GM21786 (cell line): ENCODE measurements at regions not wholly inside any gene's neighbourhood (a gene's known extent, or its start where the extent isn't known, plus 50 kb on each side); places are given as distances from the start of the nearest gene placed in this dataset.

Experiments
- ATAC-seq: cut with Tn5 transposase; IDR thresholded peaks from one replicate; pipeline ENCODE4 v1.9.1; 2021; ENCODE audit not compliant: unreplicated experiment

DNA sequence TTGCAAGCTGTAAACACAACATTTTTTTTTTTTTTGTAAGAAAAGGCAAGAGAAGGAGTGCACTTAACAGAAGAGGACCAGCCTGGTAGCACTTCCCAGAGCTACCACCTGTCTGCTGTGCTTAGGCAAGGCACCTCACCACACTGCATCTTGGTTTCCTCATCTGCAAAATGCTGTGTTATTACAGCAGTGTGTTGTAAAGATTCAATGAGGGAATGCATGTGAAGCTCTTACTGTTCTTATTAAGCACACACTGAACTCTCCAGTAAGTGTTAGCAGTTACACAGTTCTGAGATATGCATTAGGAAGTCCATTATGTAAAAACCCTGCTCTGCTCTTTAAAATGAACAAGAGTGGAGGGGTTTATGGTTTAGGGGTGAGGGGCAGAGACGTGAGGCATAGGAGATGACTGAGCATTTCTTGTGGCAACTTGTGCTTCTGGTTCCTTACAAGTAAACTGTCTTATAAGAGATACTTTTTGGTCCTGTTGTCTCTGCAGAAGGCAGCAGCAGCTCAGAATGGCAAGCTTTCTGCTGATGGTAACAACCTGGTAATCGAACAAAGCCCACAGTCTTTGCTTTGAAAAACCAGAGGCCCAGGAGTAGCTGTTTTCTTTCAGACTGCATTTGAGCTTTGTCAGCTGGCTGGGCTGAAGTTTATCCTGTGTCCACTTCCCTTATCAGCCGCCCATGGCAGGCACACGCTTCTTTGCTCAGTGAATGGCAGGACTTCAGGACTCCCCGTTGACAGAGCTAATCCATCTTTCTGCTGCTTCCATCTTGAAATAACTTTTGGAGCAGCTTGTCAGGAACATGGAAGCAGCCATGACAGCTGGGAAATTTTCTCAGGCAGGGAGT, 98.8 kb upstream of the BMPER start:
- ATAC-seq: no peak

DNA sequence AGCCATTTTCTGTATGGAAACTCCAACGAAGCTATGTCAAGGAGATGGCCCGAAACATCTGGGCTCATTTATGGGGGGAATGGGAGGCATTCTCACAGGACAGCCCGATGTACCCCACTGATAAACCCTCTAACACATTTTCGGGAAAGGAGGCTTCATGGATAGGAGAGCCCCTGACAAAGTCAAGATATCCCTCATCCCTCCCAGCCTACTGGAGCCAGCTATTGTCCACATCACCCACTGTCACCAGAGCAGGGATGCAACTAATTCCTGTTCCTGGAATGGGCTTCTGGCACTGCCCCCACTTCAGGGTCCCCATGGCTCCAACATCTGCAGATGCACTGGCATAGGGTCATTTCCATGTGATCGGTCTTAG, 98.2 kb upstream of the BMPER start:
- no peak for ATAC-seq

DNA sequence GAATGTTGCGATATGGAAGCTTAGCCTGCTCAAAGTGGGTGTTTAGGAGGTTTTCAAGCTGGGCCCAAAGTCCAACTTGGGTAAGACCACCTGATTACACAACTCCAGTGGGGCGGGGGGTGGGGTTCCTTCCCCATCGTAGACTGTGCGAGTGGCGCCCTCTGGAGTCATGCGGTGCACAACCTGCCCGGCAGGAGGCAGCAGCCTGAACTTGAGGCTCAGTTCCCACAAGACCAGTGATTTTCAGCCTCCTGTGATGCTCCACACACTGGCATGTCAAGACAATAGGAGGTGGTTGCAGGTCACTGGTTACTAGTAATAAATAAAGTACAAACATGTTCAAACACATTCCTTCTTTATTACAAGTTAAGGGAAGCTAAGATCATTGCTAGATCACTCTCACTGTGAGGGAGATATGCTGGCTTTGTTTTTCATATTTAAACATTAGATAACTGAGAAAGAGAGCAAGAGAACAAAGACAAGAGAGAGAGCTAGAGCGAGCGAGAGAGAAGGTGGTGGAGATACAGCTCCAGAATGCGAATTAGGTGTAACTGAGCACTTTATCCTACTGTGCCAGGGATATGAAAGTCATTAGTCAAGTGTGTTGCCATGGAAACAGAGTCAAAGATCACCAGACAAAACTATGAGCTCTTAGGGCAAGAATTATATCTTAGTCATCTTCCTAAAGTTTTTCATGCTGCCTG, 97.4 kb upstream of the BMPER start:
- no peak for ATAC-seq

DNA sequence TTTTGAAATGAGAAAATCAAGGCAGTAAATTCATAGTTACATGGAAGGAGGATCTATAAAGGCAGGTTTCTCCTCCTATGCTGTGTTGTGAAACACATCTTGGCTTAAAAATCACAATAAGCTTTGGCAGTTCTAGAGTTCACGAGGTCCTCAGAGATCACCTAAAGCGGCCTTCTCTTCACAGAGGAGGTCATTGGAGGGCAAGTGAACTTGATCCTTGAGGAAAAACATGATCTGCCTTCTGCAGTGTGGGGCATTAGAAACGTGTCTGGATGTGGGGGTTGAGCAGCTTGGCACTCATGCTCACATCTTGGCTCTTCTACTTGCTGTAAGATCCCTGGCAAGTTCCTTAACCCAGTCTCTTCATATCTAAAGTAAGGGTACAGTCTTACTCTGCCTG, 96.1 kb upstream of the BMPER start:
- no peak for ATAC-seq

- no peak for ATAC-seq
Observed at GRCh38 chr7:33810356-33810755, 95.0 kb upstream of the BMPER start.

- no peak for ATAC-seq
Observed at GRCh38 chr7:33813331-33813730, 92.0 kb upstream of the BMPER start.

- no peak for ATAC-seq
Observed at GRCh38 chr7:33814400-33814799, 90.9 kb upstream of the BMPER start.

GRCh38 chr7:33814936-33815335, 90.4 kb upstream of the BMPER start:
- ATAC-seq: no peak

GRCh38 chr7:33815336-33815735, 90.0 kb upstream of the BMPER start:
- no peak for ATAC-seq

DNA sequence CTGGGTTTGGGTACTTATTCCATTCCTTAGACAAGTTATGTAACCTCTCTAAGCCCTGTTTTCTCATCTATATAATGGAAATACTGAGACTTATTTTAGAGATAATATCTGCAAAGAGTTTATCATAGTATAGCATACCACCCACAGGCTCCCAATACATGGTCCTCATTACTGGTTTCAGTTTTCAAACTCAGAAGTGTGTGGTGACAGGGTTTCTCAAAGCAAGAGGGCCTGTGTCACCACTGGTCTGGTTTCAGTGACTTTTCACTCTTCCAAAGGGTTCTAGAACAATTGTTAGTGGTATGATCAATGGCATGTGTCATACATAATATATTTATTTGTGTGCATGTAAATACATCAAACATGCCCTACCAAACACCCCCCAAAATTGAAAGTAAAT, 89.2 kb upstream of the BMPER start:
- ATAC-seq: no peak

DNA sequence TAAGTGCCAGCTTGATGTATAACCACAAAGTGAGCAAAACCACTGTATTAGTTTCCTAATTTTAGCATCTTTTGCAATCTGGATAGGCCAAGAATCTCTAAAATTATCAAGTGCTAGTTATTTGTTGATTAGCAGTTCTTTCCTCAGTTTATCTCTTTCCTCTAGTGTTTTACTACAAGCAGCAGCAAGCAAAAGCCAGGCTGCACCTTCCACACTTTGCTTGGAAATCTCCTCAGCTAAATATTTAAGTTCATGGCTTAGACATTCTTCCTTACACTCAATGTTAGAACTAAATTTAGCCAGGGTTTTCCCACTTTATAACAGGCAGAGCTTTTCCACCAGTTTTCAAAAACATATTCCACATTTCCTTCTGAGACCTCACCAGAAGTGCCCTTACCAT, 85.7 kb upstream of the BMPER start:
- no peak for ATAC-seq

GRCh38 chr7:33820206-33820605, 85.1 kb upstream of the BMPER start:
- ATAC-seq: no peak

- ATAC-seq: no peak
Observed at GRCh38 chr7:33821970-33822369, 83.4 kb upstream of the BMPER start.

GRCh38 chr7:33823913-33824312, 81.4 kb upstream of the BMPER start:
- no peak for ATAC-seq

GRCh38 chr7:33824911-33825459, 80.4 kb upstream of the BMPER start:
- ATAC-seq: no peak

GRCh38 chr7:33825644-33826043, 79.7 kb upstream of the BMPER start:
- no peak for ATAC-seq

- no peak for ATAC-seq
Observed at GRCh38 chr7:33829536-33829935, 75.8 kb upstream of the BMPER start.

DNA sequence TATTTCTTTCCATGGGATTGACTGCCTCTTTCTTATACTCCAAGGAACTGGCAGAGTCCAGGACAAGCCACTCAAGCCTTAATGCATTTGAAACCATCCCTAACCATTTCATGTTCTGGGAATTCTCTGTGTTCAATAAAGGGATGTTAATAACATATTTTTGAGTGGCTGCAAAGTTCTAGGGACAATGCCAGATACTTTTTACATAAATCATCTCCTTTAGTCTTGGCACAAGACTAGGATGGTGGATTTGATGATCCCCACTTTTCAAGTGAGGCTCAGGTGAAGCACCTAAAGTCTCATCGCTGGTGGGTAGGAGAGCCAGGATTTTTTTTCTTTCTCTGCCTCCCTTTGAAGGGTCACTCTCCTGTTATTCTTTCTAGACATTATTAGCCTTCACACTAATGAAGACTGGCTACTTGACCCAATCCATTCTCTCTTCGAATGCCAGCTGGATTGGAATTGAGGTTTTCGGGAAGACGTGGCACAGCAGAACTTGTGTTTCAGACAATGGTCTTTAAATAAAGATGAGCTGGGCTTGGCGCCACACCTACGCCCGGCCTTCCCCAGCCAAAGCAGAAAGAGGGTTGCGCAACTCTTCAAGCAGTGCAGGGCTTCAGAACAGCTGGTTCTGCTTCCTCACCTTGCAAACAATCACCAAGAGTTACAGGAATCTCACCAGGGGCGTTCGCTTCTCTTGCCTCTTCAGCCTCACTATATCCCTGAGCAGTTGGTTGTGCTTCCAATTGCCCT, 73.8 kb upstream of the BMPER start:
- ATAC-seq: no peak

DNA sequence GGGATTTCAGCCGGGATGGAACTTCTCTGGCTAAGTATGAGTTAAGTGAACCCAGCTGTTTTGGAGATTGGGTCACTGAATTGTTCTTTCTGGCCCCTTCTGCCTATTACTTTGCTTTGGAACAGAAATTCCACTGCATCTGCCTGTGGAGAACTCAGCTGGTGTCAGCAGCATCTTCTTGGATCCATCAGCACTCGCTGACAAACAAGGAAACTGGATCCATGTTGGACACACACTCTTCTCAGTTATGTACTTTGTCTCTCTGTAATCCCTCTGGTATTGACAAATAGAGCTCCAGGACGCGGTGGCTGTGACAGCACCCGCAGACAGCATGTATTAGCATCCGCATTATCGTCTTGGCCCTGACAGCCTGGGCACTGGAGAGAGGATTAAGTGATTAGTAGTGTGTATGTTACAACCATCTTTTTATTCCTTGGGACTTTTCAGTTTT, 73.0 kb upstream of the BMPER start:
- no peak for ATAC-seq

DNA sequence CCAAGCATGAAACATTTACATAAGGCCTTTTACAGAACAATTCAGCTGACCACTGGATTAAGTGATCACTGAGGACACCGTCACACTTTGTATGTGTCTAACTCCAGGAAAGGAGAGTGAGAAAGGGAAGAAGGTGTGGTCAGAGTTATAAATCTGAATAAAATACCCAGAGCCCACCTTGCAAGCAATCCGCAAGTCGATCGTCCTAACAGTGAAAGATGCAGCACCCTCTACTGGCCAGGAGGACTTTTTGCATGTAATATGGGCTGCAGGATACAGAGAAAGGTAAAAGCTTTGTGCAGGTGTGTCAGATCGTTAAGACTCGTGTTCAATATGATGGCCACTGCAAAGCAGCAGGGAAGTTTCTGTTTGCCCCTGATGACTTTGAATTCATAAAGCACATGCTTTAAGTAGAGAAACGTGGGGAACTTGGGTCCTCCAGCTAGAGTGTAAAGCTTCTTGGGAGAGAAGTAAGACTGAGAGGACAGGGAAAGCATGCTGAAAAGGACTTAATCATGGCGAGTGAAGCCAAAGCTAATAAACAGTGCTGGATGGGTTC, 68.5 kb upstream of the BMPER start:
- no peak for ATAC-seq

- no peak for ATAC-seq
Observed at GRCh38 chr7:33837356-33837851, 67.9 kb upstream of the BMPER start.
